HS-27A (cell line): ENCODE measurements at regions not wholly inside any gene's neighbourhood (a gene's known extent, or its start where the extent isn't known, plus 50 kb on each side); places are given as distances from the start of the nearest gene placed in this dataset.
"Not testable (repeated sequence)": the region's sequence is repeated elsewhere in the genome, so short reads cannot be mapped to it uniquely, and the experiment has no call there.

Experiments
- DNase-seq: peaks from one replicate; pipeline ENCODE4 v3.0.0-alpha.2; 2012; ENCODE audit warnings: low read depth, missing footprints

GRCh38 chr21:29396951-29397455, 98.3 kb downstream of the BACH1 start:
- no peak for DNase-seq

DNA sequence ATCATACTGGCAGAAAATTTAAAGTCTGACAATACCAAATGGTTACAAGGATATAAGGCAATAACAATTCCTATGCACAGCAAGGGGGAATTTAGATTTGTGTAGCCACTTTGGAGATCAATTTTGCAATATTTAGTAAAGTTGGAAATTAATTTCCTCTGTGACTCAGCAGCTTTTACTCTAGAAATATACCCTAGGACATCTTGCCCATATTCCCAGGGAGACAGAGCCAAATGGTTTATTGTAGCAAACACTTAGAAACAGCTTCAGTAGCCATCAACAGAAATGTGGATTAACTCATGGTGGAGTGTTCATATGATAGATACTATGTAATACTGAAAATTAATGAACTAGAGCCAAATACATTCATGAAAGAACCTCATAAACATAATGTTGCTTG, 104.6 kb downstream of the BACH1 start:
- DNase-seq = no peak

GRCh38 chr21:29403922-29404538, 105.3 kb downstream of the BACH1 start:
- no peak for DNase-seq

GRCh38 chr21:29405503-29406122, 106.9 kb downstream of the BACH1 start:
- no peak for DNase-seq

GRCh38 chr21:29406385-29406784, 107.7 kb downstream of the BACH1 start:
- DNase-seq = no peak

- no peak for DNase-seq
Observed at GRCh38 chr21:29407571-29407970, 108.8 kb downstream of the BACH1 start.

DNA sequence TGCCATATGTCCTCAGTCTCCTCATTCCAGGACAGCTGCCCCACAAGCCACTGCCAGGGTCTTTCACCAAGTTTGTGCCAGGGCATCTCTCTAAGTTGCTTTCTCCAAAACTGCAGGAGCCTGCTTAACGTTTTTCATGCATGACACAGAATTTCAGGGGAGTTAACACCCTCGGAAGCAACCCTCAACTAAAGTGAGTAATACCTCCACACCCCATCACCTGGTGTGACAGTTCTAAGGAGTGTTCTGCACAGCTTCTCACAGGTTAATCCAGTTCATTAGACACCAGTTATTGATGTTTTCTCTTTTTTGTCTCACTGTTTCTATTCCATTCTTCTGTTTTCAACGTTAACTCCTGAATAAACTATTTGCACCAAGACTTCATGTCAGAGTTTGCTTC, 115.0 kb downstream of the BACH1 start:
- DNase-seq = no peak

- DNase-seq = no peak
Observed at GRCh38 chr21:29416268-29416667, 117.5 kb downstream of the BACH1 start.

DNA sequence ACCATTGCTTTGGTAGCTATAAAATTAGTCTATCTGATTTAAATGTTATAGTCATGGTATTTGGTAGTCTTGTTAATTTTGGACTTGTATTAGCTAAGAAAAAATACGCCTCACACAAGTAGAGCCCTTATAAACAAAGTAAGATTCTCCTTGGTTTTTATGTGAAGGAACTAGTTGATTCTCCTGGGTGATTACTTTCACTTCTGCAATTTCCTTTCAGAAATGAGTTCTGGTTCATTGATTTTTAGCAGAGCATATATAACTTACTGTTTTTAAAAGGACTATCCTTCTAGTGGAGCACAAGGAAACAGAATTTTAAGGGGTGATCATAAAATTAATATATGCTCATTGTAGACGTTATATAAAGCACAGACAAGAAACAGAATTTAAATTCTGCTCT, 120.1 kb downstream of the BACH1 start:
- no peak for DNase-seq

DNA sequence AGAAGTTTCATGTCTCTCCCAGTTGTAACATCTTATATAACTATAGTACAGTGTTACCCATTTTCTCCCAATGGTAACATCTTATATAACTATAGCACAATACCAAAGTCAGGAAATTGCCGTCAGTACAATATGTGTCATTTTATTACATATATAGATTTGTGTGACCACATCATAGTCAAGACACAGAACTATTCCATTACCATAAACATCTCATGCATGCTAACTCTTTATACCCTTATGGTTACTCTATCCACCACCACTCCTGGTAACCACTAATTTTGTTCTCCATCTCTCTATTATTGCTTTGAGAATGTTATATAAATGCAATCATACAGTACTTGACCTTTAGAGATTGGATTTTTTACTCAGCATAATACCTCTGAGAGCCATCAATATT, 120.7 kb downstream of the BACH1 start:
- no peak for DNase-seq

DNA sequence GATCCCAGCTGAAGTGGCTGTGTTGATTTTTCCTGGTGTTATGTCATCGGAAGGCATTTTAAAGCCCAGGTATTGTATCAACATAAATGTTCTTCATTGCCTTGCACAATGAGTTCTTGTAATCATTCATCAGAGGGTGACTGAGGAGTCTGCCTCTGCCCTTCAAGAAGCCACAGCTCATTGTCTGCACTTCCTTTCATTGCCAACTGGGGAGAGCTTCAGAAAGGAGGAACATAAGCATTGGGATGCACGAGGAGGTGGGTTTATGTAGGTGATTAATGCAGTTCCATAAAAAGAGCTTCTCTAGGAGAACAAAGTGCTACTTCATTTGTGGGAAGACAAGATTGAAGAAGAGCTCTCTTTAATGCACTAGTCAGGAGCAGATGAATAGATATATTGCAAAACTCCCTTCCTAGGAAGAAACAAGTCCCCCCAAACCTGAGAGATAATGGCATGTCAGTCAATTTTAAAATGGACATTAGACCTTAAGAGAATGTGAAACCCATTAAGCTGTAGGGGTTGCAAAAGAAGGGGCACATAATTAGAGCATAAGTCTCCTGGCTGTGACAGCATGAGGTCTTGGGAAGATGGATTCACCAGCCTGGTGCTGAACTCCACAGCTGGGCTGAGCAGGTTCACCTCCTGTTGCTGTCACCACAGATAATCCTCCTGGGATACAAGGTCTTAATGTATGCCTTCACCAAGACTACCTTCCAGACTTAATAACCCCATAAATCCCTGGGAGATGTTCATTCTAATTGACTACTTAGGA, 124.6 kb downstream of the BACH1 start:
- no peak for DNase-seq

GRCh38 chr21:29424728-29425127, 126.0 kb downstream of the BACH1 start:
- no peak for DNase-seq

DNA sequence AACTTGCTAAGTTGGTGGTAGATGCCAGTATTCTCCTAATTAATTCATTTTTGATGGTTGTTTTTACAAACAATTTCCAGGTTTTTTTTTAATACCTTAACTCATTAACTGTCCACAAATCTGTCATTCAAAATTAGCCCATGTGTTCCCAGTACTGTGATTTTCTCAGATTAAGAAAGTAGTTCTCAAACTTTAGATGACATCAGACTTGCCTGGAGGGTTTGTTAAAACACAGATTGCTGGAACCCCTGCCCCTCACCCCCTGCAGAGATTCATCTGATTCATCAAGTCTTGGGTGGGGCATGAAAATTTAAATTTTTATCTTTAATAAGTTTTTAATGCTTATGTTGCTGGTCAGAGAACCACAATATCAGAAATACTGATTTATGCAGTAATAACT, 130.5 kb downstream of the BACH1 start:
- no peak for DNase-seq

DNA sequence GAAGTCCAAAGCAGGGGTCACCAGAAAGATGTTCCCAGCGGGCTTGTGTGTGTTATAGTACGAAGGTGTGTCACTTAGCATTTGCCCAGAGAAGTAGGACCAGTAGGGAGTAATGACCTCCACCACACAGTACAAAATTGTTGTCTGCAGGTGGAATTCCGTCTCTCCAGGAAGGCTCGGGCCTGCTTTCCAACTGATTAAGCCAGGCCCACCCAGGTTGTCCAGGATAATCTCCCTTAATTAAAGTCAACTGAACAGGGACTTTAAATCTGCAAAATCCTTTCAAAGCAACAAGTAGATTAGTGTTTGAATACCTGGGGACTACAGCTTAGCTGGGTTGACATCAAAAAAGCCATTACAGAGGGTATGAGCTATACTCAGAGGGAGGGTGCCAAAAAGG, 131.3 kb downstream of the BACH1 start:
- DNase-seq = no peak

DNA sequence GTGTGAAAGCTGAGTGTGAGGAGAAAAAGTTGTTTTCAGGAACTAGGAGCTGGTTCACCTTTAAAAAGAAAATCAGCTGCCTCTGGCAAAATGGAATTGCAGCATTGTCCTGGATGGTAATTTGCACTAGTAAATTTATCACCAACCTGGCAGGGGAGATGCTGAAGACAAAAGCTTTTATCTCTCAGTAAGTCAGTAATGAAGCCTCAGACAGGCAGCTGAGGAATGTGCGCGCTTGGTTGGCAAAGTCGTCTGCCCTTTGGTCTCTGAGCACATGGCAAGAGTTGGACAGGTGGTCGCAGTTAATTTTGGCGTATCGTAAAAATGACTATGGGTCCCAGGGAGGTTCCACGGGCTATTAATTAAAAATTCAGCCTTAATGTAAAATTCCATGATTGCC, 131.9 kb downstream of the BACH1 start:
- DNase-seq = no peak

- no peak for DNase-seq
Observed at GRCh38 chr21:29431178-29431577, 132.5 kb downstream of the BACH1 start.

GRCh38 chr21:29431680-29432079, 133.0 kb downstream of the BACH1 start:
- DNase-seq = no peak

DNA sequence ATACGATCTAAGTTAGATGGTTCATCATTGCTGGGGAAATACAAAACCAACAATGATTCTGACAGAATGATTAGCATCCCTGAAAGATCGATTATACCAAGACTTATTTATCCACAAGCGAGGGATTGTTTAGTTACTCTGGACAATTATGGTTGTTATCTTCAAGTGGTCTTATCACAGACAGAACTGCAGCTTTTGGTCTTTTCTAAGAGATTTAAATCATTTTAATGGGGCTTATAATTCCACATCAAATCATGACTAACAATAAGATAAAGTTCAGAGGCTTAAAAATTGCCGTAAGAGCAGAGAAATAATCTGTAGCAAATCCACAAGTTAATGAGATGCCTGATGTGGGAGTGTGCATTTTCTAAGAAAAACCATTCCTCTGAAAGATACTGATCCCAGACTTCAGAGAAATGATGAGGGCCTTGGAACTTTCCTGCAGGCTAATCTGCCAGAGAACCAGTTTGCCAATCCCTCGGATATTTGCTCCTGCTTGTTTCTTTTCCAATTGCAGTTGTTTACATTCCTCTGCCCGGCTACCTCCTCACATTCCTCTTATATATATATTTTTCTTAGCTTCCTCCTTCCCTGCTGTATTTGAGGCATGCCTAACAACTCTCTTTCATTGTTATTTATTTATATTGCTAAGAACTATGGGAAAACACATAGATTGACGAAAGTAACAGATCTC, 134.8 kb downstream of the BACH1 start:
- no peak for DNase-seq

GRCh38 chr21:29434081-29434480, 135.4 kb downstream of the BACH1 start:
- DNase-seq = no peak

GRCh38 chr21:29434982-29435381, 136.3 kb downstream of the BACH1 start:
- not testable (repeated sequence) for DNase-seq

DNA sequence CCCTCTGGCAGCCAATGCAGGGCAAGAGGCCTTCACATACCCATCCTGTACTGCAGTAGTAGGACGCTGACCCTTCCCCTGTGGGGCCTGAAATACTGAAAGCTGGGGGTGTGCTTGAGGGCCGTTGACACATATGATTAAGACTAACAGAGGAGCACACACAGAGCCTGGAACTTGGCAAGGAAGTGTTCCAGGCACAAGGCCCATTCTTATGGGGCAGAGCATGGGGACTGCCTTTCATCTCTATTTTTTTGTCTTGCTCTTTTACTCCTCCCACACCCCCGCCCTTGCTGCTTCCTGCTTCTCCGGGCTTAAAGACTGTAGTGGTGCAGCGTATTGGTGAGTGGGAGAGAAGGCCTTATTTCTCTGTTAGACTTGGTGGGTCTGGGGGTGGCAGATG, 137.4 kb downstream of the BACH1 start:
- no peak for DNase-seq

GRCh38 chr21:29436650-29437049, 137.9 kb downstream of the BACH1 start:
- no peak for DNase-seq

DNA sequence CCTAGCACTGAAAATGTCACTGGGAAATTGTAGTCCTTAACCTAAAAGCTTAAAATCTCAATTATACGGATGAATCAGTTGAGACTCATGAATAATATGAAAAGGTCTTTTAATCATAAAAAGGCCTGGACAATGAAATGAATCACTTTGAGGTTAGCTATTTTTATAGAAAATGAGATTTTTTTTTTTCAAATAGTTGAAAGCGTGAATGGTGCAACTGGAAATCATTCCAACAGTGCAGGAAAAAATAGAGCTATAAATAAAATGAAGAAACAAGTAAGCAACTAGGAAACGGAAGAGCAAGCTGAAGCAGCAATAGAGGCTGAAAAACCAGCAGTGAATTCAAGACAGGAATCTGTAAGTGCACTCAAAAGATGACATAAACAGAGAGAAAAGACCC, 142.9 kb downstream of the BACH1 start:
- no peak for DNase-seq
